ENCODE measurements at regions not wholly inside any gene's neighbourhood (a gene's known extent, or its start where the extent isn't known, plus 50 kb on each side); places are given as distances from the start of the nearest gene placed in this dataset.

DNA sequence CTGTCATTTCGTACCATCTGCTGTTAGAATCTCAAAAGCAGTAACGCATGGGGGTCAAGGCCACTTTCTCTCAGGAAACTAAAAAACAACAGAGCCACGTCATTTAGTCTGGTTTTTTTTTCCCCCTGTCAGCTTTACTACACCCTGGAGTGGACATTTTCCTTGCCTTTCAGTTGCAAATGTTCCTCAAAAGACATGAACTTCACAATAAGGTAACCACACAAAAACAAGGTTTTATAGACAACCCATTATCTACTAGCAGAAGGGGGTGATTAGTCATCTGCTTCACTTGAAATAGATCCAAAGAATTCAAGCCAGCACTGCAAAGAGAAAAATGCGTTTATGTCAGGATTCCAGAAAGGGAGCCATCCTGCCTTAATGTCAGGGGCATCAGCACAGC is 171.8 kb upstream of the CDIN1 start:
- H3K27me3 ChIP-seq (ENCODE audit: control insufficient read depth, low read length), result no peaks in the 10 kb centered on the region
- no peaks in the 10 kb centered on the region for H3K79me2 ChIP-seq (ENCODE audit: control insufficient read depth, low read length)
- H3K4me3 ChIP-seq (ENCODE audit: low read length), result no peak overlapping the region
- no peak for TF ChIP-seq EZH2phosphoT487 (IDR thresholded peaks at IDR 0.05; ENCODE audit: borderline replicate concordance, low read length)
- no peak for TF ChIP-seq CTCF (IDR thresholded peaks at IDR 0.05; ENCODE audit: low read depth, low read length, poor library complexity, severe bottlenecking)
- H3K4me2 ChIP-seq (ENCODE audit: low read length), result no peak overlapping the region
- H4K20me1 ChIP-seq (ENCODE audit: control insufficient read depth, insufficient read depth, low read depth, low read length), result no peaks in the 10 kb centered on the region
- no peaks in the 10 kb centered on the region for H3K9me3 ChIP-seq (ENCODE audit: control insufficient read depth, insufficient read depth, low read length)
- H3K27ac ChIP-seq (ENCODE audit: low read depth, low read length), result no peak overlapping the region
- no peaks in the 10 kb centered on the region for H3K36me3 ChIP-seq (ENCODE audit: control insufficient read depth, low read length)
- no peaks in the 10 kb centered on the region for H3K9me2 ChIP-seq (replicated peaks; ENCODE audit: control insufficient read depth, low read length)
- no peaks in the 10 kb centered on the region for H3F3A ChIP-seq (ENCODE audit: control insufficient read depth, insufficient read depth)
- no peaks in the 10 kb centered on the region for H3K4me1 ChIP-seq (ENCODE audit: control insufficient read depth, low read length)

GRCh38 chr15:36409819-36410218 is 169.6 kb upstream of the CDIN1 start:
- Histone ChIP-seq H3K4me3 (ENCODE audit: low read length) (no peak overlapping the region), H3K36me3 (ENCODE audit: control insufficient read depth, low read length) (no peaks in the 10 kb centered on the region), H3K27me3 (ENCODE audit: control insufficient read depth, low read length) (no peaks in the 10 kb centered on the region), H3K4me2 (ENCODE audit: low read length) (no peak overlapping the region), H4K20me1 (ENCODE audit: control insufficient read depth, insufficient read depth, low read depth, low read length) (no peaks in the 10 kb centered on the region), H3K27ac (ENCODE audit: low read depth, low read length) (no peak overlapping the region), H3K9me2 (replicated peaks; ENCODE audit: control insufficient read depth, low read length) (no peaks in the 10 kb centered on the region), H3K79me2 (ENCODE audit: control insufficient read depth, low read length) (no peaks in the 10 kb centered on the region), H3K4me1 (ENCODE audit: control insufficient read depth, low read length) (no peaks in the 10 kb centered on the region), H3F3A (ENCODE audit: control insufficient read depth, insufficient read depth) (no peaks in the 10 kb centered on the region), H3K9me3 (ENCODE audit: control insufficient read depth, insufficient read depth, low read length) (no peaks in the 10 kb centered on the region)
- no peak for TF ChIP-seq EZH2phosphoT487 (IDR thresholded peaks at IDR 0.05; ENCODE audit: borderline replicate concordance, low read length)
- no peak for TF ChIP-seq CTCF (IDR thresholded peaks at IDR 0.05; ENCODE audit: low read depth, low read length, poor library complexity, severe bottlenecking)

GRCh38 chr15:36414670-36415069 is 164.8 kb upstream of the CDIN1 start:
- H3K27ac ChIP-seq (ENCODE audit: low read depth, low read length), result no peak overlapping the region

More at GRCh38 chr15:36414670-36415069, 164.8 kb upstream of the CDIN1 start:
- TF ChIP-seq EZH2phosphoT487 (IDR thresholded peaks at IDR 0.05; ENCODE audit: borderline replicate concordance, low read length) (no peak), CTCF (IDR thresholded peaks at IDR 0.05; ENCODE audit: low read depth, low read length, poor library complexity, severe bottlenecking) (no peak)
- Histone ChIP-seq H3K9me2 (replicated peaks; ENCODE audit: control insufficient read depth, low read length) (no peaks in the 10 kb centered on the region), H3K9me3 (ENCODE audit: control insufficient read depth, insufficient read depth, low read length) (no peaks in the 10 kb centered on the region), H3K79me2 (ENCODE audit: control insufficient read depth, low read length) (no peaks in the 10 kb centered on the region), H3K4me3 (ENCODE audit: low read length) (no peak overlapping the region), H3K4me2 (ENCODE audit: low read length) (no peak overlapping the region), H3K27me3 (ENCODE audit: control insufficient read depth, low read length) (no peaks in the 10 kb centered on the region), H4K20me1 (ENCODE audit: control insufficient read depth, insufficient read depth, low read depth, low read length) (no peaks in the 10 kb centered on the region), H3F3A (ENCODE audit: control insufficient read depth, insufficient read depth) (no peaks in the 10 kb centered on the region), H3K4me1 (ENCODE audit: control insufficient read depth, low read length) (no peaks in the 10 kb centered on the region), H3K36me3 (ENCODE audit: control insufficient read depth, low read length) (no peaks in the 10 kb centered on the region)
